GM19240 (cell line): ENCODE measurements at regions not wholly inside any gene's neighbourhood (a gene's known extent, or its start where the extent isn't known, plus 50 kb on each side); places are given as distances from the start of the nearest gene placed in this dataset.

Experiments
- DNase-seq: peaks from one replicate; pipeline ENCODE4 v3.0.0; 2011; ENCODE audit warnings: low spot score; ENCODE audit not compliant: insufficient read length

DNA sequence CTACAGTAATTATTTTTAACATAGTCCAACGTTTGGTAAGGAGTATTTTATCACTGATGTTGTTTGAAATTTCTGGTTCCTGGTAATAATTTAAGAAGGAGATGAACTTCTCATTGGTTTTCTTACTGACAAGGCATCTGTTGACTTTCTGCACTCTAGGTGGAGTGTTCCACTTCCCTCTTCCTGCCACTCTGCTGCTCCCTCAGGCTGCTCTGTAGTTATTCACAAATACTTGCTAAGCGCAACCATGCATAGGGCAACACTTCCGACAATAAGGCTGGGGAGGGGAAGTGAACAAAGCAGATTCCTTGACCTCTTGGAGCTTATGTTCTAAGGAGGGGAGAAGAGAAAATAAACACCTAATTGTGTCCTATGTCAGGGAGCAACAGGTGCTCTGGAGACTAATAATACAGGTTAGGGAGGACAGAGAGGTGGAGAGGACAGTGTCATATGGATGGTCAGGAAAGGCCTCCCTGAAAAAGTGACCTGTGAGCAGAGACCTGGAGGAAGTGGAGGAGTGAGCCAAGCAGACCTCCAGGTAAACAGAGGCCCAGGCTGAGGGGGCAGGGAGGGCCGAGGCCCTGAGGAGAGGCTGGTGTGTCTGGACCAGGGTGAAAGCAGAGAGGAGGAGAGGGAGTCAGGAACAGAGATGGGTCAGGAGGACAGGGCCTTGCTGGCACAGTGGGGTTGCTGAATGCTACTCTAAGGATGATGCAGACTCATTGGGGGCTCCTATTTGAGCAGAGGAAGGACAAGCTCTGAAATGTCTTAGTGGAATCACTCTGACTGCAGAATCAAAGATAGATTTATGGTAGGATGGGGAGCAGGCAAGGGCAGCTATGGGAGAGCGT lies 134.8 kb upstream of the SLC24A3 start:
- no peak for DNase-seq

DNA sequence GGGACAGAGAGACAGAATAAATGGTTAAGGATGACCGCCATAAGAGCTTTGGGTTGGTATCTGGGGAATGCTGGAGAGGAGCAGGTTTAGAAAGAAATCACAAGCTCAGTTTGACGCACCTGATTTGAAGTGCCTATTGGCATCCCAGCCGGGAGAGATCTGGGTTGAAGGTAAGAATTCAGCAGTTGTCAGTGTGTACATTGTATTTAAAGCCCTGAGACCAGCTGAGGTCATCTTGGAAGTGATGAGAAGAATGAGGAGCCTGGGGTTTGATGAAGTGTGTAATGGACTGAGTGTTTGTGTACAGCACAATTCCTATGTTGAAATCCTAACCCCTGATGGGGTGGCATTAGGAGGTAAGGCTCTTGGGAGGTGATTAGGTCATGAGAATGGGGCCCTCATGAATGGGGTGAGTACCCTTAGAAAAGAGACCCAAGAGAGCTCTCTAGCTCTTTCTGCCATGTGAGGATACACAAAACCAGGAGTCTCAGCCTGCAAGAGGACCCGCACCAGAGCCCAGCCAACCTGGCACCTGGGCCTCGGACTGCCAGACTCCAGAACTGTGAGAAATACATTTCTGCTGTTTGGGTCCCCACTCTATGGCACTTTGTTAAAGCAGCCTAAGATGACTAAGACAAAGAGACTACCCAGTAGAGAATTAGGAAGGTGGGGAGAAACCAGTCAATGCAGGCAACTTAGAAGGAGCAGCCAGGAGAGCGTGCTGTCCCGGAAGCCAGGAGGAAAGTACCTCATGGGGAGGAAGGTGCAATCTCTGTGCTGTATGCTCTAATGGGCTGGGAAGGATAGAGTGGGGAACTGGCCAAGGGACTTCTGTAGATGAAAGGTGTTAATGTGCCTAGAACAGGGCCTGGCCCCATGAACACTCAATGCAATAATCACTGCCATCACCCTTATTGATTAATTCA lies 133.7 kb upstream of the SLC24A3 start:
- no peak for DNase-seq

DNA sequence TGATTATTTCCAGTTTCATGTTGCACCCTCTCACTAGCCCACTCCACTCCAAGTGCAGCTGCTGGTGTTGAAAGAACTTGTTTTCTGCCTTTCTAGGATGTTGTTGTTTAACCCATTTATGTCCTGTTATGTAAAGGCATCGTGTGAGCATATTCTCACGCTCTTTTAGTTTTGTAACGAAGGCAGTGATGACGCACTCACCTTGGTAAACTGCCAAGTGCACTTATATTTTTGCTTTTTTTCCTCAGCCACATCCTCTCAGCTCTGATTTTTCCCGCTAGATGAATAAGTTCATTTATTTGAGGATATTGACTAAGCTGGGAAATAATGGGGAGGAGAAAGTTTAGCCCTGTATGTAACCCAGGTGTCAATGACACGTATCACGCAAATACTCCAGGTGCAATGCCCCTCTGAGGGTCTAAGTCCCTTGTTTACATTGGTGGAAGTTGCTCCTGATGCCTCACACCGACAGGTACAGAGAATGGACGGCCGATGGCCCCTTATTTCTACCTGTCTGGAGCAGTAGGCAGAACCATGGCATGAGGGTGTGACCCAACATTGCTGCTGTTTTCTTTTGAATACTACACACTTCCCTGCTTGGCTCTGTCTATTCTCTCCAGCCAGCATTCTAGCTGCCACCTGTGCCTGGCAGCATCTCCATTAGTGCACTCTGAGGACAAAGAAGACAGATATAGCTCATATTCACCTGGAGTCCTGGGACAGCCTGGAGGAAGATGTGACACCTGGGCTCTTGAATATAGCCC lies 132.7 kb upstream of the SLC24A3 start:
- DNase-seq: no peak

DNA sequence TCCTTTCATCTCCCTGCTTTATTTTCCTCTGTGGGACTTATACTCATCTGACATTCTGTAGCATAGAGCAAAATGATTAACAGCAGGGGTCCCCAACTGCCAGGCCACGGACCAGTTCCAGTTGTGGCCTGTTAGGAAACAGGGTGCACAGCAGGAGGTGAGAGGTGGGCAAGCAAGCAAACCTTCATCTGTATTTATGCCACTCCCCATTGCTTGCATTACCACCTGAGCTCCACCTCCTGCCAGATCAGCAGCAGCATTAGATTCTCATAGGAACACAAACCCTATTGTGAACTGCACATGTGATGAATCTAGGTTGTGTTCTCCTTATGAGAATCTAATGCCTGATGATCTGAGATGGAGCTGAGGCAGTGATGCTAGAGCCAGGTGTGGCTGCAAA lies 130.5 kb upstream of the SLC24A3 start:
- DNase-seq: no peak

DNA sequence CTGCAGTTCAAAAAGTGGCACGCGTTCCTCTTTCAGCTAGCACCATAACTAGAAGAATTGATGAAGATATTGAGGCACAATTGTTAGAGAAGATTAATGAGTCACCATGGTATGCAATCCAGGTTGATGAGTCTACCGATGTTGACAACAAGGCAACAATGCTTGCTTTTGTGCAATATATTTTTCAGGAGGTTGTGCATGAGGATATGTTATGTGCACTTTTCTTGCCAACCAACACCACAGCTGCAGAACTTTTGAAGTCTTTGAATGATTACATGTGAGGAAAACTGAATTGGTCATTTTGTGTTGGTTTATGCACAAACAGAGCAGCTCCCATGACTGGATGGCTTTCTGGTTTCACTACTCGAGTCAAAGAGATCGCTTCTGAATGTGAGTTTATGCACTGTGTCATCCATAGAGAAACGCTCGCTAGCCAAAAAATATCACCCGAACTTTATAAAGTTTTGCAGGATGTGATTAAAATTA lies 129.3 kb upstream of the SLC24A3 start:
- DNase-seq: no peak

DNA sequence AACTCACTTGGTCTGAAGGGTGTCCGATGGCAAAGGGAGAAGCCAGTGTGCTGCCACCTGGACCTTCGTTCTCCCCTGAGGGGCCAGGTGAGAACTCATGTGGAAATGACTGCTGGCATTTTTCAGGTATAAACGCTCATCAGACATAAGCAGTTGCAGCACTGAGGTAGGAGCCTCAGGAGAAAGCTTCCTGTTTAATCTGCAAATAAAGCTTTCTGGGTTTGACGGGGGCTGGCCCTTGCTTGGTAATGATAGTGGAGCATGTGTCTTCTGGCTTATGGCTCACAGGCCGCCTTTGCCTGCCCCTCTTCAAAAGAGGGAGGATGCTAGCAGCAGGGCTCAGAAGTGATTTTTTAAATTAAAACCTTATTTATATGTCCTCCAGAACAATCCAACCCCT lies 122.1 kb upstream of the SLC24A3 start:
- DNase-seq: no peak

DNA sequence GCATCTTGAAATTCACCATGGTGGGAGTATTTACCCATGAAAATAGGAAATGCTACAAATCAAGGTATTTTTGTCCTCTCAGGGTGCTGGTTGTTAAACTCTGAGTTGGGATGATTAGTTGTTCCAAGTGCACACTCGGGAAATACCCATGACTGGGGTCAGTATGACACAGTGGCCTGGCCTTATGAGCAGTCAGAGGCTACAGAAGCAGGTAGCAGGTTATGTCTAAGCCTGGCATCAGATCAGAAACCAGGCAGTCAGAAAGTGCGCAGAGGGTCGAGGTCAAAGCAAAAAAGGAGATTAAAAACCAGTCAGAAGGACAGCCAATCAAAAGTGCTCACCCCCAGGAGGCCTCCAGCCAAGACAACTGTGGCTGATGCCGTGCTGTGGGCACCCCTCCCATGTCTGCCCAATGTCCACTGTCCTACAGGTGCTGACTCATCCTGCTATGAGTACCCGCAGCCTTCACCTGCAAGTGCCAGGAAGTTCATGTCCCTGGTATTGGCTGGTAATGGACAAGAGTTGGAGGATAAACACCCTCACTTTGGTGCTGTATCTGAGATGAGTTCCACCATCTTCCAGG lies 117.4 kb upstream of the SLC24A3 start:
- no peak for DNase-seq

DNA sequence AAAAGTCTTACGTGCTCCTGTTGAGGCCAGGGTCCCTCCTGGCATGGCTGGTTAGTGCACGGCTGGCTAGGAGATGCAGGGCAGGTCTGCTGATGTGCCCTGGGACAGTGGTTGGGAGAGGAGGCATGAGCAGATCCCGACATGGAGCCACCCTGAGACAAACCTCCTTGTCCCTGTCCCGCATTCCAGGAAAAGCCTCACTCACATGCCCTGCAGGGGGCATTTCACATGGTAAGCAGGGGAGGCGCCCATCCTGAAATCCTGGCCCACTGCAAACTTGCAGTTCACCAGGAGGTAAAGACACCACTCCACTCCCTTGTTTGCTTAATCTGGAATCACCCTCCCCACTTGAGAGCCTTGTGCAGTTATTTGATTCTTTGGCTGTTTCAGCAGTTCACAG lies 116.7 kb upstream of the SLC24A3 start:
- DNase-seq: no peak

DNA sequence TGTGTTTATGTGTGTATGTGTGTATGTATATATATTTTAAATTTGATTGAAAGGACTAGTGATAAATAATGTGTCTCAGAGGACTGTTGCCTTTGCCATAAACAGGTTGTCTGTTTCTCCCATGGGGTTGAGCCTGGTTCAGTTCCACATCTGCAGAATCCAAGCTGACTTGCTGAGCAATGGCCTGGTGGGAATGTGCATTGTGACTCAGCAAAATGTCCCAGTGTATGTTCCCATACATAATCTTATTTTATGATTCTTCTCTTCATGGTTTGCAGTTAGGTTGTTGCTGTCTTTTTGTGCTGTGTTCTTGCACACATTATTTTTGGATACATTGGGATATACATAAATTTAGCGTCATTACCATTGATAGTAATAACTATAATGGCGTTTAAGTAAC lies 115.6 kb upstream of the SLC24A3 start:
- no peak for DNase-seq

DNA sequence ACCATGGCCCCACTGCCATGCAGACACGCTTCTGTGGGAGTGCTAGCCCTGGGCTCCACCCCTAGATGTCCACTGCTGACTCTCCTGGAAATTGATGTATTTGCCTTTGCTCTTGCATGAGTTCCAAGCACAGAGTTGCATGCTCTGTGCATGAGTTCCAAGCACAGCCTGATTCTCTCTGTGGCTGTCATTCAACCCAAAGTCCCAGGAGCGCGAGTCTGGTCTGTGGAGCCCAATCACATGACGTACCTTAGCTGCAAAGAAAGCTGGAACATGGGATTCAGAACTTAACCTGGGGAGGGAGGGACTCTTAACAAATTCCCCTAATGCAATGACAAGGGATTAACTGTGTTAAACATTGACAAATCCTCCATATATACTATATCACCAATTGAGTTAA lies 114.3 kb upstream of the SLC24A3 start:
- no peak for DNase-seq

DNA sequence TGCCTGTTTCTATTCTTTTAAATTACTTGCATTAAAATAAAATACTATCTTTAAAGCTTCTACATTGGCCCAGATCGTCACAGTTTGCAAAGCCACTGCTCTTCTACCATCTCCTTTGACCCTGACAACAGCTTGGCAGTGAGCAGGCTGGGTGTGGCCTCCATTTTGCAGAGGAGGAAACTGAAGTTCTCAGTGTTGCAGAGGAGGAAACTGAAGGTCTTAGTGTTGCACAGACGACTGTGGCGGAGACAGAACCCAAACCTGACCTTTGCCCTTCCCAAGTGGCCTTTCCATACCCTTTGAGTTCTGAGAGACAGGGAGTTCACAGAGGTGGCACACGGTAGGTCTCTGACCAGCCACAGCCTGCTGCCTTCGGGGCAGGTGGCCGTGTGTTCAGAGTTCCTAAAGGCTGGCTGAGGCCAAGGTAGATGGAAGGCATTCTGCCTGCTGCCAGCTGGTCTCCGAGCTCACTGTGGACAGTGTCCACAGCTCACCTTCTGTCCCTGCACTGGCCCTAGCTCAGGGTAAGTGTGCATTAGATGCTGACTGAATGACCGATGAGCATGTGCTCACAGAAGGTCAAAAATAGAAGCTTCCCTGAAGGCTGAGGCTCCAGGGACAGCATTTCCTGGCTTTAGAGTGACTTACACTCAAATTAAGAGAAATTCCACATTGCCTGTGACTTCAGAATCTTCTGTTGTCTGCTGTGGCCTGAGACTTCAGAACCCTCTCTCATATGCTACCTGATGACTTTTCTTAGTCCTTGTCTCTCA lies 113.5 kb upstream of the SLC24A3 start:
- no peak for DNase-seq

DNA sequence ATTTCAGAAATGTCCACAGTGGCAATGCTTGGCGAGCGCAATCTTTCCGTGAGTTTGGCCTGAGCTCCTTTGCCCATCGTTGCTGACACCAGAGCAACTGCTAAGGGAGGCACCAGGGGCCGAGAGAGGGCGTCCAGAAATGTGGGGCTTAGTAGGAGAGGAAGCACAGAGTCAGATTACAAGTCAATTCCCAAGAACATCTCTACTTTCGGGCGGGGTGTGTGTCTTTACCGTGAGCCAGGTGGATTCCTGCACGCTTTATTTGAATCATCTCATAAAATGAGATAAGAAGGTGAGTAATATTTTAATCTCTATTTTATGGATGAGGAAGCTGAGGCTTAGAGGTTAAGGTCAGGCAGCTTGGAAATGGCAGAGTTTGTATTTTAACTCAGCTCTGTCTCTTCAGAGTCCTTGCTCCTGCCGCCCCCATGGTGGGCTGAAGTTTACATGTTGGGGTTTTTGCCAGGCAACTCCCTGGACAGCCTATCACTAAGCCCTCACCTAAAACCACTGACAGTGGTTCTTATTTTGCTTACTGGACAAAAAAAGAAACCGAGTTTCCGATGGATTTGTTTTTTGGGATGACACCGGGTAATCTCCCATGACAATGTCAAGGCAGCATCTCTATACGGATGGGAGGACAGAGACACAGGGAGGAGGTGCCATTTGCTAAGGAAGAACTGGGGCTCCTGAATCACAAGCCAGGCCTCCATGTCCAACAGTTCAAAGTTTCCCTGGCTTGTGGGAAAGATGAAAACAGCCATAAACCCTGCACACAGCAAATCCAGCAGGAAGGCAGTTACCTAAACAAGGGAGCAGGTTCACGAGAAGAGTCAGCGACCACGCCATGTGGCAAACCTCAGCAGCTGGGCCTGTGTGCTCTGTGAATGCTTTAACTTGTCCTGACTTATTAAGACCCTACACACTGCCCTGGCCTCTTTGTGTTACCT lies 112.6 kb upstream of the SLC24A3 start:
- DNase-seq: no peak

DNA sequence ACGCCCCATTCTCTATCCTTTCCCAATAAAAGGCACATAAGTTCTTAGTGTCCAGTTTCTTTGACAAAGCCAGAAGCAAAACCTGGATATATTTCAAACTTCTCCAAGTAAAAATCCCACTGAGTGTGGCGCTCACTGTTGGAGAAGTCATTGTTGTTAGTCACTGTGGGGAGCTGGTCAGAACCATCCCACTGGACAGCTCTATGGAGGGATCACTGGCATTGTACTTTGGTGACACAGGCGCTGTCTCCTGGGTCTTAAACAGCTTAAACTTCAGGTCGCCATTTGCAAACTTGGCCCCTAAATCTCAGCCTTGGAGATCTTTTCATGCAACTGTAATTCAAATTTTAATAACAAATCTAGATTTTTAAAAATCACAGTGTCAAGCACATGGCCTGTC lies 111.5 kb upstream of the SLC24A3 start:
- no peak for DNase-seq

DNA sequence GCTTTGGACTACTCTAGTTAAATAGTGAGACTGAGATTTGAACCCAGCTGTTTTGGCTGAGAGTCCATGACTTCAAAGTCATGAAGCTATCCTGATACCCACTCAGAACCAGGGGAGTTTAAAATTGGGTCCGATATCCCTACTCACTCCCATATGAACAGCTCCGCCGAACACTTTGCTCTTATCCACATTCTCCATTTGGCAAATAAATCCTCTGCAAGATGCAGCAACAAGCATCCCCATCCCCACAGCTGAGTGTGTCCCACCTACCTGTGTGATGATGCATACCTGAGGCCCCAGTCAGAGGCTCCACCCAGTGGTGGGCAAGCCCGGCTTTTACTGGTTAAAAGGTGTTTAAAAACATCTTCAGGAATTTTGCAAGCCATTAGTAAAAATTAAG lies 108.3 kb upstream of the SLC24A3 start:
- no peak for DNase-seq

DNA sequence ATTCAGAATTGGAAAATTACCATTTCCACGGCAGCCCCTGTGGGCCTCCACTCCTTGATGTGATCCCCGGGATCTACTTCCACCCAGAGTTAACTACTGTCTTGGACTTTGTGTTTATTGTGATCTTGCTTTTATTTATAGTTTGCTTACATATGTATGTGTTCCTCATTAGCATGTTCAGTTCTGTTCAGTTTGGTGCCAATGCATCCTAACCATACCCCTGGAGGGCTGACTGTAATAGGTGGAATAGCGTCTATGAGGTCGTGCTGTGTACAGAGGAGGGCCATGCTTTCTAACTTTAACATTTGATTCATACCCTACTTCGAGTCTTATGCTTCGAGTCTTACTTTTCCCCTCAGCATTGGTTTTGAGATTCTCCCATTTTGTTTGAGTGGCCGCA lies 104.3 kb upstream of the SLC24A3 start:
- no peak for DNase-seq

DNA sequence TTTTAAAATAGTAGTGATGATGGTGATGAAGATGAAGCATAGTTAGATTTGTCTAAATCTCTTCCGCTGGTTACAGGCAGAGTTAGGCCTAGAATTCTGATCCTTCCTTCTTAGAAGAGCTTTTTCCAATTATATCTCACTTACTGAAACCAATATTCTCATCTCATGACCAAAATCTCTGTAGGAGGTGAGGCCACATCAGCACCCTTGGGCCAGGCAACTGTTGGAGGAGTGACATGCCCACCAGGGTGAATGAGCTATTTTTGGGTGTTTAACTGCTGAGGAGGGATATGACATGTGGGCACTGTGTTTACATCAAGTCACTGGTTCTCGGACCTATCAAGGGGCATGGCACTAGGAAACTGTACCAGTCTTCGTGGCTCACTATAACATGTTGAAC lies 102.2 kb upstream of the SLC24A3 start:
- DNase-seq: no peak

DNA sequence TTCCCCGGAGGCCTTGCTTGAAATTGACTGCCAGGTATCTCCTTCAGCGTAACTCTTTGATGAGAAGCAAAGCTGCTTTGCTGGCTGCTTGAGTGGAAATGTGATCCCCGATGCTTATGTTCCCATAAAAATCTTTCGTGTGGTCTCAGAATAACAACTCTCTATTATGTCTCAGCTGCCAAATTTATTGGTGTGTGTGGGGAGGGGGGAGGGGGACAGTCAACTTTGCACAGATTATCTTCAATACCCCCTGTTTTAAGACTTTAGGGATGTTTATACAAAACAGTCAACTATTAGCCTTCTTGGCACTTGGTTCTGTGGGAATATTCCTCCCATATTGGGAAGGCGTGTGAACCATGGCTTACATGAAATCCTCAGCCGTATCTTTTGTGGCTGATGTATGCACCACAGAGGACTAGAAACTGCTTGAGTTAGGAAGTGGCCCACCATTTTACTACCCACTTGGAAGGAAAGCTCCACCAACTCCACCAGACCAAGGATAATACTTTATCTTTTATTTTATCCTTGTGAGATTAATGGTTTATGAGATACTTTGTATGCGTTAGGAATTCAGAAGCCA lies 101.5 kb upstream of the SLC24A3 start:
- DNase-seq: no peak

DNA sequence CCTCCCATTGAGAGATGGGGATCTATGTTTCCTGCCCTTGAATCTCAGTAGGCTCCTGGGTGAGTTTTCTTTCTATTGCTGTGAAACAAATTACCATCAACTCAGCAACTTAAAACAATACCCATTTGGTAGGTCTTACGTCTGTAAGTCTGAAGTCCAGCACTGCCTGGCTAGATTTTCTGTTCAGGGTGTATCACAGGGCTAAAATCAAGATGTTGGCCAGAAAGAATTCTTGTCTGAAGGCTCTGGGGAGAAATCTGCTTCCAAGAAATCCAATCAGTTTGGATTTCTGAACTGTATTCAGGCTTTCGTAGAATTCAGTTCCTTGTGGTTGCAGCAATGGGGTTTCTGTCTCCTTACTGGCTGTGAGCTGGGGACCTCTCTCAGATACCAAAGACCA lies 99.6 kb upstream of the SLC24A3 start:
- DNase-seq: no peak

DNA sequence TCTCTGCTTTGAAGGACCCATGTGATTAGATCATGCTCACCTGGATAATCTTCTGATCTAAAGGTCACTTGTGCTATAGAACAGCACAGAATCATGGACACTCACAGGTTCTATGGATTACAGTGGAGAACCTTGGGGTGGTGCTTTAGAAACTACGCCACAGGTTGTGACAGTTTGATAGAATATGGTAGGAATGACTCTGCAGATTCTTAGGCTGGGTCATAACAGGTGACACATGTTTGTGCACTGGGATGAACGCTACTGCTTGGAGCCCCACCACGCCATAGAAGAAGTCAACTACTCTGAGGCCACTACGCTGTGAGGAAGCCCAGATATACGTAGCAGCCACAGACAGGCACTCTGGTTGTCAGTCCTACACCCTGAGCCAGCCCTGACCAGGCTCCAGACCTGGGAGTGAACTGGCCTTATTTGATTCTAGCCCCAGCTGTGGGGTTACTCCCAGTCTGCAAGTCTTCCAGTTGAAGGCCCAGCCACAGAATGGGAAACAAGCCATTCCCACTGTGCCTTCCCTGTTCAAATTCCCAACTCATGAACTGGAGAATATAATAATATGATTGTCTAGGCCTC lies 99.0 kb upstream of the SLC24A3 start:
- DNase-seq: no peak
